Upper lobe of right lung (tissue), 1 donor: ENCODE measurements at regions not wholly inside any gene's neighbourhood (a gene's known extent, or its start where the extent isn't known, plus 50 kb on each side); places are given as distances from the start of the nearest gene placed in this dataset.
"Not testable (repeated sequence)": the region's sequence is repeated elsewhere in the genome, so short reads cannot be mapped to it uniquely, and the experiment has no call there.

Source experiments
- ATAC-seq: fragments of 200-7000 bp; cut with Tn5 transposase; one replicate; pipeline ENCODE4 v1.9.1; 2020; ENCODE audit warnings: mild to moderate bottlenecking, moderate library complexity
- DNase-seq: peaks from one replicate; pipeline ENCODE4 v3.0.0-alpha.2; 2020
- H3K27ac ChIP-seq: fragments of 200-600 bp; one replicate; pipeline ENCODE4 v1.8.0; 2022
- H3K27me3 ChIP-seq: fragments of 200-600 bp; one replicate; pipeline ENCODE4 v1.8.0; 2022; ENCODE audit warnings: mild to moderate bottlenecking
- H3K36me3 ChIP-seq: fragments of 200-600 bp; one replicate; pipeline ENCODE4 v1.8.0; 2022
- H3K4me1 ChIP-seq: fragments of 200-600 bp; one replicate; pipeline ENCODE4 v1.8.0; 2022
- H3K4me3 ChIP-seq: fragments of 200-600 bp; one replicate; pipeline ENCODE4 v1.8.0; 2022; ENCODE audit warnings: mild to moderate bottlenecking
- H3K9me3 ChIP-seq: fragments of 200-600 bp; one replicate; pipeline ENCODE4 v1.8.0; 2022
- CTCF ChIP-seq: fragments of 200-600 bp; IDR thresholded peaks from one replicate; pipeline ENCODE4 v1.8.0; 2022; ENCODE audit warnings: antibody characterized with exemption
- intact Hi-C: fragments of 100-400 bp; cut with DNase I; formaldehyde crosslinking; loops from one replicate; pipeline ENCODE4 v1.11.0; 2022
- donor health status: DM: no; HTN: yes; CAD: no; lungs with severe emphysema.

- no peak for TF ChIP-seq CTCF
Measured at GRCh38 chr14:43090380-43090779, 1416.7 kb downstream of the FSCB start.

GRCh38 chr14:43087666-43088065 is 1419.4 kb downstream of the FSCB start:
- intact Hi-C loops: no loop called here
- no peak for TF ChIP-seq CTCF

More at GRCh38 chr14:43090380-43090779, 1416.7 kb downstream of the FSCB start:
- ATAC-seq (no peak), DNase-seq (no peak)
- intact Hi-C loops: no loop called here
- Histone ChIP-seq H3K27ac (no peak overlapping the region), H3K4me1 (no peaks in the 10 kb centered on the region), H3K9me3 (no peaks in the 10 kb centered on the region), H3K27me3 (no peaks in the 10 kb centered on the region), H3K36me3 (no peaks in the 10 kb centered on the region), H3K4me3 (no peak overlapping the region)

GRCh38 chr14:43085819-43086218 is 1421.3 kb downstream of the FSCB start:
- intact Hi-C loops: no loop called here
- Histone ChIP-seq H3K9me3 (no peaks in the 10 kb centered on the region), H3K4me1 (no peaks in the 10 kb centered on the region), H3K36me3 (no peaks in the 10 kb centered on the region), H3K27ac (no peak overlapping the region), H3K4me3 (no peak overlapping the region), H3K27me3 (no peaks in the 10 kb centered on the region)
- no peak for TF ChIP-seq CTCF
- no peak for DNase-seq
- ATAC-seq: no peak

More at GRCh38 chr14:43087666-43088065, 1419.4 kb downstream of the FSCB start:
- H3K9me3 ChIP-seq: no peaks in the 10 kb centered on the region
- no peak for DNase-seq
- H3K4me1 ChIP-seq: no peaks in the 10 kb centered on the region
- no peak overlapping the region for H3K4me3 ChIP-seq
- no peak for ATAC-seq
- no peaks in the 10 kb centered on the region for H3K36me3 ChIP-seq
- H3K27me3 ChIP-seq: no peaks in the 10 kb centered on the region
- H3K27ac ChIP-seq: no peak overlapping the region

GRCh38 chr14:43067372-43067771 is 1439.7 kb downstream of the FSCB start:
- H3K4me1 ChIP-seq, intact Hi-C loops, H3K27me3 ChIP-seq, H3K27ac ChIP-seq, ATAC-seq, H3K36me3 ChIP-seq, H3K4me3 ChIP-seq, DNase-seq, H3K9me3 ChIP-seq: not testable (repeated sequence)

GRCh38 chr14:43056106-43056505 is 1449.4 kb downstream of the LRFN5 start:
- Histone ChIP-seq H3K4me1 (no peaks in the 10 kb centered on the region), H3K36me3 (no peaks in the 10 kb centered on the region), H3K27me3 (no peaks in the 10 kb centered on the region), H3K27ac (no peak overlapping the region), H3K4me3 (no peak overlapping the region), H3K9me3 (no peaks in the 10 kb centered on the region)
- TF ChIP-seq CTCF: no peak
- ATAC-seq: no peak
- no peak for DNase-seq
- intact Hi-C loops: no loop called here

- Histone ChIP-seq H3K36me3 (no peaks in the 10 kb centered on the region), H3K4me3 (no peak overlapping the region), H3K27me3 (no peaks in the 10 kb centered on the region), H3K27ac (no peak overlapping the region), H3K4me1 (no peaks in the 10 kb centered on the region), H3K9me3 (no peaks in the 10 kb centered on the region)
- TF ChIP-seq CTCF: no peak
- no peak for ATAC-seq
- DNase-seq: no peak
- intact Hi-C loops: no loop called here
Measured at GRCh38 chr14:43052897-43053296, 1446.2 kb downstream of the LRFN5 start.
